A673 (cell line): ENCODE measurements at regions not wholly inside any gene's neighbourhood (a gene's known extent, or its start where the extent isn't known, plus 50 kb on each side); places are given as distances from the start of the nearest gene placed in this dataset.

Source experiments
- EZH2 ChIP-seq: fragments of 200-600 bp; sonication (generic); IDR thresholded peaks from 2 replicates; pipeline ENCODE4 v1.6.1; 2017; ENCODE audit warnings: borderline replicate concordance, low read depth, mild to moderate bottlenecking, mixed read lengths, antibody characterized with exemption, low read length; ENCODE audit not compliant: poor library complexity, severe bottlenecking
- TF ChIP-seq, protein P1 (sequence below): fragments of 300-800, 200-600 bp; sonication (generic); conservative IDR thresholded peaks from 2 replicates; pipeline ENCODE4 v1.5.1; 2017; ENCODE audit warnings: low read depth, mild to moderate bottlenecking, antibody characterized with exemption, low read length, moderate library complexity, mixed read lengths

DNA sequence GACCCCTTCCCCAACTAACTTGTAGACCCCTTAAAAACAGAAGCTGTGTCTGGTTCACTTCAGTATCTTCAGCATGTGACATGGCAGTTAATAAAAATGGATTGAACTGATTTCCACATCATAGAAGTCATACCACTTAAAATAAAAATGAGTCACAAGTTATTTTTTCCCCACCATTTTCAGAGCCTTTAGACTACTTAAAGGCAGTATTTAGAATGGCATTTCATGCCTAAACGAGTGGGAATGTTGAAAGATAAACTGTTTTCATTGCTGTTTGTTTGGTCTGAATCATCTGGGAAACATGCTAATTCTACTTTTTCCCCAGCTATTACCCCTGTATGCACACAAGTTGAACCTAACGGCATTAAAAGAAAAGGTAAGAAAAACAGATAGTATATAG, 324.0 kb downstream of the RAB38 start:
- TF ChIP-seq, protein P1, sequence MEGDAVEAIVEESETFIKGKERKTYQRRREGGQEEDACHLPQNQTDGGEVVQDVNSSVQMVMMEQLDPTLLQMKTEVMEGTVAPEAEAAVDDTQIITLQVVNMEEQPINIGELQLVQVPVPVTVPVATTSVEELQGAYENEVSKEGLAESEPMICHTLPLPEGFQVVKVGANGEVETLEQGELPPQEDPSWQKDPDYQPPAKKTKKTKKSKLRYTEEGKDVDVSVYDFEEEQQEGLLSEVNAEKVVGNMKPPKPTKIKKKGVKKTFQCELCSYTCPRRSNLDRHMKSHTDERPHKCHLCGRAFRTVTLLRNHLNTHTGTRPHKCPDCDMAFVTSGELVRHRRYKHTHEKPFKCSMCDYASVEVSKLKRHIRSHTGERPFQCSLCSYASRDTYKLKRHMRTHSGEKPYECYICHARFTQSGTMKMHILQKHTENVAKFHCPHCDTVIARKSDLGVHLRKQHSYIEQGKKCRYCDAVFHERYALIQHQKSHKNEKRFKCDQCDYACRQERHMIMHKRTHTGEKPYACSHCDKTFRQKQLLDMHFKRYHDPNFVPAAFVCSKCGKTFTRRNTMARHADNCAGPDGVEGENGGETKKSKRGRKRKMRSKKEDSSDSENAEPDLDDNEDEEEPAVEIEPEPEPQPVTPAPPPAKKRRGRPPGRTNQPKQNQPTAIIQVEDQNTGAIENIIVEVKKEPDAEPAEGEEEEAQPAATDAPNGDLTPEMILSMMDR: no peak
- no peak for TF ChIP-seq EZH2
